ENCODE measurements at regions not wholly inside any gene's neighbourhood (a gene's known extent, or its start where the extent isn't known, plus 50 kb on each side); places are given as distances from the start of the nearest gene placed in this dataset.

- no peak for DNase-seq (ENCODE audit: low spot score)
- in situ Hi-C loops (cut with MboI; ENCODE audit: low sequenced_read_pairs, unreplicated experiment) = no loop called here
Measured at GRCh38 chr4:175198056-175198455, 279.9 kb downstream of the ADAM29 start.

GRCh38 chr4:175215208-175215607, 297.1 kb downstream of the ADAM29 start:
- in situ Hi-C loops (cut with MboI; ENCODE audit: low sequenced_read_pairs, unreplicated experiment) = no loop called here
- no peak for TF ChIP-seq CTCF (IDR thresholded peaks at IDR 0.05; ENCODE audit: borderline replicate concordance, control extremely low read depth, extremely low read depth, insufficient read depth, missing control alignments)
- DNase-seq (ENCODE audit: low spot score) = no peak

More at GRCh38 chr4:175198056-175198455, 279.9 kb downstream of the ADAM29 start:
- TF ChIP-seq CTCF (IDR thresholded peaks at IDR 0.05; ENCODE audit: borderline replicate concordance, control extremely low read depth, extremely low read depth, insufficient read depth, missing control alignments) = no peak

GRCh38 chr4:175215657-175216056, 297.5 kb downstream of the ADAM29 start:
- no peak for TF ChIP-seq CTCF (IDR thresholded peaks at IDR 0.05; ENCODE audit: borderline replicate concordance, control extremely low read depth, extremely low read depth, insufficient read depth, missing control alignments)
- in situ Hi-C loops (cut with MboI; ENCODE audit: low sequenced_read_pairs, unreplicated experiment) = no loop called here
- no peak for DNase-seq (ENCODE audit: low spot score)

GRCh38 chr4:175229154-175229553, 311.0 kb downstream of the ADAM29 start:
- no peak for DNase-seq (ENCODE audit: low spot score)
- no peak for TF ChIP-seq CTCF (IDR thresholded peaks at IDR 0.05; ENCODE audit: borderline replicate concordance, control extremely low read depth, extremely low read depth, insufficient read depth, missing control alignments)
- in situ Hi-C loops (cut with MboI; ENCODE audit: low sequenced_read_pairs, unreplicated experiment) = no loop called here

- TF ChIP-seq CTCF (IDR thresholded peaks at IDR 0.05; ENCODE audit: borderline replicate concordance, control extremely low read depth, extremely low read depth, insufficient read depth, missing control alignments) = no peak
- in situ Hi-C loops (cut with MboI; ENCODE audit: low sequenced_read_pairs, unreplicated experiment) = no loop called here
- DNase-seq (ENCODE audit: low spot score) = no peak
Measured at GRCh38 chr4:175234162-175234561, 316.0 kb downstream of the ADAM29 start.

GRCh38 chr4:175238827-175239517, 320.8 kb downstream of the ADAM29 start:
- no peak for DNase-seq (ENCODE audit: low spot score)
- TF ChIP-seq CTCF (IDR thresholded peaks at IDR 0.05; ENCODE audit: borderline replicate concordance, control extremely low read depth, extremely low read depth, insufficient read depth, missing control alignments) = no peak
- in situ Hi-C loops (cut with MboI; ENCODE audit: low sequenced_read_pairs, unreplicated experiment) = no loop called here
